Thyroid gland (tissue), 4 donors: ENCODE measurements at regions not wholly inside any gene's neighbourhood (a gene's known extent, or its start where the extent isn't known, plus 50 kb on each side); places are given as distances from the start of the nearest gene placed in this dataset.

Experiments used
- CTCF ChIP-seq, 6 experiments: fragments of 200-600 bp in 3 of 6; fragments of 450-650 bp in 3 of 6; sonication (generic) in 3 of 6; IDR thresholded peaks; one replicate each; pipeline ENCODE4 v1.5.1; 2016 to 2019; ENCODE audit warnings: antibody characterized with exemption in 6 of 6, mild to moderate bottlenecking in 2 of 6, inconsistent platforms in 1 of 6, moderate library complexity in 1 of 6
- POLR2A ChIP-seq, 2 donors: fragments of 450-650 bp; IDR thresholded peaks; one replicate each; pipeline ENCODE4 v1.6.1; 2017; ENCODE audit warnings: antibody characterized with exemption in 2 of 2, mild to moderate bottlenecking in 2 of 2, moderate library complexity in 1 of 2

- no peak for TF ChIP-seq CTCF (IDR thresholded peaks at IDR 0.05)
- TF ChIP-seq POLR2A (IDR thresholded peaks at IDR 0.05): no peak
Measured at GRCh38 chr12:83997423-83997822, 915.2 kb downstream of the SLC6A15 start.
